Esophagus squamous epithelium (tissue), 4 donors: ENCODE measurements at regions not wholly inside any gene's neighbourhood (a gene's known extent, or its start where the extent isn't known, plus 50 kb on each side); places are given as distances from the start of the nearest gene placed in this dataset.

Source experiments
- POLR2A ChIP-seq, 4 donors: fragments of 450-650 bp; IDR thresholded peaks; one replicate each; pipeline ENCODE4 v1.6.1; 2017; ENCODE audit warnings: antibody characterized with exemption in 4 of 4, mild to moderate bottlenecking in 4 of 4, moderate library complexity in 3 of 4
- TF ChIP-seq, protein P1 (sequence below), 6 experiments: fragments of 450-650 bp in 4 of 6; fragments of 200-600 bp in 2 of 6; sonication (generic) in 2 of 6; IDR thresholded peaks; one replicate each; pipeline ENCODE4 v1.5.1; 2016 to 2019; ENCODE audit warnings: antibody characterized with exemption in 6 of 6, mild to moderate bottlenecking in 4 of 6, moderate library complexity in 4 of 6

DNA sequence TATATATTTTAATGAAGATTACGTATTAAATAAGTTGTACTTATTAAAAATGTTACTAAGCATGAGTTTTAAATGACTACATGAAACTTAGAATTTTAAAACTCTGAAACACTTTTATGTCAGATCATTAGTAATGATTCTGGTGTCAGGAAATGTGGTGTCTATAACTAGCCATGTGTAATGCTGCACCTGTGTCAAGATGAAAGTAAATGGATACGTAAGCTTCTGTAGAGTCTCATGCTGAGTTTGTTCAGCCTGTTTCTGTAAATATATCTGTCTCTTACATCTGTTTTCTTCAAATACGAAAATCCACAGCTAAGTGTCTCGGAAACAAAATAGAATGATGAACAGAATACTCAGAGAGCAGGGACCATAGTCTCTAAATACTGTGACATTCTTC is 278.0 kb upstream of the SMC2 start:
- TF ChIP-seq POLR2A (IDR thresholded peaks at IDR 0.05): no peak
- TF ChIP-seq, protein P1, sequence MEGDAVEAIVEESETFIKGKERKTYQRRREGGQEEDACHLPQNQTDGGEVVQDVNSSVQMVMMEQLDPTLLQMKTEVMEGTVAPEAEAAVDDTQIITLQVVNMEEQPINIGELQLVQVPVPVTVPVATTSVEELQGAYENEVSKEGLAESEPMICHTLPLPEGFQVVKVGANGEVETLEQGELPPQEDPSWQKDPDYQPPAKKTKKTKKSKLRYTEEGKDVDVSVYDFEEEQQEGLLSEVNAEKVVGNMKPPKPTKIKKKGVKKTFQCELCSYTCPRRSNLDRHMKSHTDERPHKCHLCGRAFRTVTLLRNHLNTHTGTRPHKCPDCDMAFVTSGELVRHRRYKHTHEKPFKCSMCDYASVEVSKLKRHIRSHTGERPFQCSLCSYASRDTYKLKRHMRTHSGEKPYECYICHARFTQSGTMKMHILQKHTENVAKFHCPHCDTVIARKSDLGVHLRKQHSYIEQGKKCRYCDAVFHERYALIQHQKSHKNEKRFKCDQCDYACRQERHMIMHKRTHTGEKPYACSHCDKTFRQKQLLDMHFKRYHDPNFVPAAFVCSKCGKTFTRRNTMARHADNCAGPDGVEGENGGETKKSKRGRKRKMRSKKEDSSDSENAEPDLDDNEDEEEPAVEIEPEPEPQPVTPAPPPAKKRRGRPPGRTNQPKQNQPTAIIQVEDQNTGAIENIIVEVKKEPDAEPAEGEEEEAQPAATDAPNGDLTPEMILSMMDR (IDR thresholded peaks at IDR 0.05): no peak
